Endothelial cell of umbilical vein (primary cell): ENCODE measurements at regions not wholly inside any gene's neighbourhood (a gene's known extent, or its start where the extent isn't known, plus 50 kb on each side); places are given as distances from the start of the nearest gene placed in this dataset.

Experiments used
- BruUV-seq: library from RNA; stranded (reverse); fragments of 400-500 nt; replicated peaks from 2 replicates; lab custom pipeline; 2021; lab: Mats Ljungman, UMichigan
- CTCF ChIA-PET: fragments of 300-600, 350-600 bp; sonication (Branson Sonifier 250); formaldehyde crosslinking; loops from one replicate; lab custom pipeline; 2021; ENCODE audit warnings: antibody characterized with exemption, inconsistent platforms; lab: Charles Lee
- POLR2A ChIA-PET: fragments of 300-600, 350-600 bp; sonication (Branson Sonifier 250); formaldehyde crosslinking; loops from one replicate; lab custom pipeline; 2021; ENCODE audit warnings: antibody characterized with exemption, inconsistent platforms; lab: Charles Lee
- DNase-seq: peaks from one replicate; pipeline ENCODE4 v3.0.0-alpha.2; 2011; ENCODE audit warnings: low read depth, low spot score
- FAIRE-seq: peaks from 2 replicates; lab custom pipeline; 2011; peaks lifted over from hg19 to GRCh38; lab: Jason Lieb, UNC
- H2AFZ ChIP-seq: 2 replicates; pipeline ENCODE4 v1.6.0; 2012; ENCODE audit warnings: low read depth, low read length, control low read depth, inconsistent platforms
- H3K27ac ChIP-seq: 2 replicates; pipeline ENCODE4 v1.5.1; 2011; ENCODE audit warnings: low read depth, mild to moderate bottlenecking, control low read depth, low read length, moderate library complexity; ENCODE audit not compliant: insufficient read depth
- H3K27me3 ChIP-seq, 2 experiments: 2 replicates each; pipeline versions ENCODE4 v1.6.0 to v1.6.1; 2011; ENCODE audit warnings: low read length in 2 of 2, mixed read lengths in 1 of 2; ENCODE audit not compliant: control insufficient read depth in 2 of 2, insufficient read depth in 2 of 2
- H3K36me3 ChIP-seq, 2 experiments: 2 replicates in 1 of 2; 3 replicates in 1 of 2; pipeline ENCODE4 v1.5.1; 2011; ENCODE audit warnings: low read length in 2 of 2, mild to moderate bottlenecking in 1 of 2, moderate library complexity in 1 of 2; ENCODE audit not compliant: control insufficient read depth in 2 of 2, insufficient read depth in 2 of 2; ENCODE audit errors: extremely low read depth in 1 of 2
- H3K4me1 ChIP-seq: 3 replicates; pipeline ENCODE4 v1.5.1; 2011; ENCODE audit warnings: mild to moderate bottlenecking, low read length; ENCODE audit not compliant: control insufficient read depth, insufficient read depth; ENCODE audit errors: extremely low read depth
- H3K4me2 ChIP-seq: 2 replicates; pipeline ENCODE4 v1.6.1; 2011; ENCODE audit warnings: low read length, control low read depth, mixed read lengths; ENCODE audit not compliant: insufficient read depth
- H3K4me3 ChIP-seq, 3 experiments: fragments of 200-600 bp in 1 of 3; sonication (generic), shearing (Covaris generic) in 1 of 3; replicated peaks in 1 of 3; 2 replicates each; pipeline ENCODE4 v1.5.1; 2011 to 2016; ENCODE audit warnings: control low read depth in 3 of 3, low read length in 3 of 3, mild to moderate bottlenecking in 2 of 3, inconsistent platforms in 1 of 3, low read depth in 1 of 3, moderate library complexity in 1 of 3; ENCODE audit not compliant: insufficient read depth in 1 of 3
- H3K79me2 ChIP-seq: 2 replicates; pipeline ENCODE4 v1.6.0; 2012; ENCODE audit warnings: low read length, inconsistent platforms; ENCODE audit not compliant: control insufficient read depth, insufficient read depth
- H3K9ac ChIP-seq: replicated peaks from 2 replicates; pipeline ENCODE3; 2011; ENCODE audit warnings: low read length, control low read depth; ENCODE audit not compliant: insufficient read depth; ENCODE audit errors: extremely low read depth
- H3K9me1 ChIP-seq: replicated peaks from 3 replicates; pipeline ENCODE4 v1.6.0; 2011; ENCODE audit warnings: mild to moderate bottlenecking, low read length; ENCODE audit not compliant: control insufficient read depth, insufficient read depth; ENCODE audit errors: extremely low read depth
- H3K9me3 ChIP-seq: replicated peaks from 2 replicates; pipeline ENCODE4 v1.5.1; 2012; ENCODE audit warnings: low read length, inconsistent platforms; ENCODE audit not compliant: control insufficient read depth, insufficient read depth
- H4K20me1 ChIP-seq: replicated peaks from 2 replicates; pipeline ENCODE3; 2011; ENCODE audit warnings: mild to moderate bottlenecking, low read length; ENCODE audit not compliant: control insufficient read depth, insufficient read depth; ENCODE audit errors: extremely low read depth
- EZH2 ChIP-seq: IDR thresholded peaks from 2 replicates; pipeline ENCODE4 v1.6.1; 2012; ENCODE audit warnings: borderline replicate concordance, low read depth, mild to moderate bottlenecking, moderate library complexity, low read length, inconsistent platforms; ENCODE audit not compliant: severe bottlenecking
- FOS ChIP-seq: IDR thresholded peaks from 2 replicates; pipeline ENCODE4 v1.6.1; 2011; ENCODE audit warnings: mild to moderate bottlenecking, low read length, moderate library complexity, borderline replicate concordance; ENCODE audit not compliant: insufficient read depth
- GATA2 ChIP-seq: IDR thresholded peaks from 2 replicates; pipeline ENCODE4 v1.7.0; 2011; ENCODE audit warnings: low read depth, mild to moderate bottlenecking, moderate library complexity, mixed read lengths, low read length; ENCODE audit not compliant: insufficient read length, insufficient read depth
- JUN ChIP-seq: IDR thresholded peaks from 2 replicates; pipeline ENCODE4 v1.6.1; 2011; ENCODE audit warnings: borderline replicate concordance, low read depth; ENCODE audit not compliant: insufficient read length, insufficient read depth
- MYC ChIP-seq: IDR thresholded peaks from one replicate; pipeline ENCODE4 v1.6.1; 2011; ENCODE audit warnings: mild to moderate bottlenecking, low read depth, low read length
- POLR2A ChIP-seq: IDR thresholded peaks from 2 replicates; pipeline ENCODE4 v1.6.1; 2012; ENCODE audit warnings: low read depth, mild to moderate bottlenecking, control low read depth, low read length
- POLR2AphosphoS5 ChIP-seq: IDR thresholded peaks from 2 replicates; pipeline ENCODE4 v1.6.1; 2012; ENCODE audit warnings: low read depth, mild to moderate bottlenecking, control low read depth, low read length, moderate library complexity; ENCODE audit not compliant: insufficient read depth
- dilution Hi-C: fragments of 300-500 bp; cut with MboI; formaldehyde crosslinking; loops from one replicate; pipeline ENCODE4 v1.15.0; 2019; ENCODE audit warnings: low sequenced_read_pairs; ENCODE audit not compliant: extremely low pct_ligation_motif_present
- intact Hi-C: fragments of 100-400 bp; cut with micrococcal nuclease; formaldehyde crosslinking; loops from one replicate; pipeline ENCODE4 v1.10.0; 2022
- TF ChIP-seq, protein P1 (sequence below): IDR thresholded peaks from 2 replicates; pipeline ENCODE4 v1.6.1; 2011; ENCODE audit not compliant: insufficient read depth, insufficient read length
- TF ChIP-seq, protein P2 (sequence below), 2 donors: IDR thresholded peaks; 1 replicate in 1 of 2; 2 replicates in 1 of 2; pipeline ENCODE4 v1.5.1; 2011; ENCODE audit warnings: low read length in 2 of 2, mild to moderate bottlenecking in 2 of 2, moderate library complexity in 2 of 2, control low read depth in 1 of 2, inconsistent platforms in 1 of 2, low read depth in 1 of 2; ENCODE audit not compliant: insufficient read depth in 1 of 2; ENCODE audit errors: extremely low read depth in 1 of 2

- CTCF ChIA-PET: interaction anchor here (1.8 kb wide), 1 partner anchor 14 kb away, joined by 4 read pairs; no protein-coding TSS in a partner anchor
- intact Hi-C loops: no loop called here
- Histone ChIP-seq H3K9me3 (no peaks in the 10 kb centered on the region), H3K4me3 (no peak overlapping the region), H3K27me3 (peaks cover 6 to 9% of the 10 kb centered on the region in 2 experiments), H3K4me1 (no peaks in the 10 kb centered on the region), H3K36me3 (no peaks in the 10 kb centered on the region), H3K27ac (no peak overlapping the region), H3K79me2 (no peaks in the 10 kb centered on the region), H4K20me1 (no peaks in the 10 kb centered on the region), H2AFZ (no peak overlapping the region), H3K9ac (no peak overlapping the region), H3K9me1 (no peaks in the 10 kb centered on the region), H3K4me2 (no peak overlapping the region)
- dilution Hi-C loops: no loop called here
- POLR2A ChIA-PET: no interaction called here
- DNase-seq (no peak), FAIRE-seq (no peak)
- no TSS peak for BruUV-seq
- TF ChIP-seq POLR2AphosphoS5 (no peak), FOS (no peak), JUN (no peak), MYC (no peak), EZH2 (no peak), POLR2A (no peak), GATA2 (no peak)
- TF ChIP-seq, protein P1, sequence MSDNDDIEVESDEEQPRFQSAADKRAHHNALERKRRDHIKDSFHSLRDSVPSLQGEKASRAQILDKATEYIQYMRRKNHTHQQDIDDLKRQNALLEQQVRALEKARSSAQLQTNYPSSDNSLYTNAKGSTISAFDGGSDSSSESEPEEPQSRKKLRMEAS: no peak
- TF ChIP-seq, protein P2, sequence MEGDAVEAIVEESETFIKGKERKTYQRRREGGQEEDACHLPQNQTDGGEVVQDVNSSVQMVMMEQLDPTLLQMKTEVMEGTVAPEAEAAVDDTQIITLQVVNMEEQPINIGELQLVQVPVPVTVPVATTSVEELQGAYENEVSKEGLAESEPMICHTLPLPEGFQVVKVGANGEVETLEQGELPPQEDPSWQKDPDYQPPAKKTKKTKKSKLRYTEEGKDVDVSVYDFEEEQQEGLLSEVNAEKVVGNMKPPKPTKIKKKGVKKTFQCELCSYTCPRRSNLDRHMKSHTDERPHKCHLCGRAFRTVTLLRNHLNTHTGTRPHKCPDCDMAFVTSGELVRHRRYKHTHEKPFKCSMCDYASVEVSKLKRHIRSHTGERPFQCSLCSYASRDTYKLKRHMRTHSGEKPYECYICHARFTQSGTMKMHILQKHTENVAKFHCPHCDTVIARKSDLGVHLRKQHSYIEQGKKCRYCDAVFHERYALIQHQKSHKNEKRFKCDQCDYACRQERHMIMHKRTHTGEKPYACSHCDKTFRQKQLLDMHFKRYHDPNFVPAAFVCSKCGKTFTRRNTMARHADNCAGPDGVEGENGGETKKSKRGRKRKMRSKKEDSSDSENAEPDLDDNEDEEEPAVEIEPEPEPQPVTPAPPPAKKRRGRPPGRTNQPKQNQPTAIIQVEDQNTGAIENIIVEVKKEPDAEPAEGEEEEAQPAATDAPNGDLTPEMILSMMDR (IDR thresholded peaks at IDR 0.05; ENCODE audit: extremely low read depth in 1 of 2, insufficient read depth in 1 of 2, low read depth in 1 of 2, low read length in 2 of 2): no peak
These were observed 94.7 kb downstream of the GGTLC2 start for GRCh38 chr22:22738959-22739585.
